Mammary epithelial cell (primary cell): ENCODE measurements at regions not wholly inside any gene's neighbourhood (a gene's known extent, or its start where the extent isn't known, plus 50 kb on each side); places are given as distances from the start of the nearest gene placed in this dataset.

Experiments used
- CTCF ChIP-seq, 2 donors: IDR thresholded peaks in 1 of 2; conservative IDR thresholded peaks in 1 of 2; 2 replicates each; pipeline ENCODE4 v1.5.1; 2011 to 2012; ENCODE audit warnings: inconsistent platforms in 2 of 2, low read length in 2 of 2, mild to moderate bottlenecking in 2 of 2, control low read depth in 1 of 2, low read depth in 1 of 2; ENCODE audit not compliant: insufficient read depth in 1 of 2; ENCODE audit errors: extremely low read depth in 1 of 2
- EZH2 ChIP-seq: IDR thresholded peaks from 2 replicates; pipeline ENCODE4 v1.6.1; 2012; ENCODE audit warnings: low read length, inconsistent platforms, borderline replicate concordance

- TF ChIP-seq CTCF (conservative IDR thresholded peaks at IDR 0.05 in 1 of 2, IDR thresholded peaks at IDR 0.05 in 1 of 2; ENCODE audit: extremely low read depth in 1 of 2, insufficient read depth in 1 of 2, low read depth in 1 of 2, low read length in 2 of 2) (no peak), EZH2 (no peak)
Measured at GRCh38 chr11:70650075-70650909, 252.0 kb downstream of the CTTN start.
